ENCODE measurements at regions not wholly inside any gene's neighbourhood (a gene's known extent, or its start where the extent isn't known, plus 50 kb on each side); places are given as distances from the start of the nearest gene placed in this dataset.

DNA sequence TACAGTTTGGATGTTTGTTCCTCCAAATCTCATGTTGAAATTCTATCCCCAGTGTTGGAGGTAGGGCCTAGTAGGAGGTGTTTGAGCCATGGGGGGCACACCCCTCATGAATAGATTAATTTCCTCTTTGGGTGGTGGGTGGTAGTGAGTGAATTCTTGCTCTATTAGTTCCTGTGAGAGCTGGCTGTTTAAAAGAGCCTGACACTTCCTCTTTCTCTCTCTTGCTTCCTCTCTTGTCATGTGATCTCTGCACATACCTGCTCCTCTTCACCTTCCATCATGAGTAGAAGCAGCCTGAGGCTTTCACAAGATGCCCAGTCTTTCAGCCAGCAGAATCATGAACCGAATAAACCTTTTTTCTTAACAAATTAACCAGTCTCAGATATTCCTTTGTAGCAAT is 340.2 kb upstream of the CHD6 start:
- no peak for DNase-seq
- in situ Hi-C loops (cut with HindIII; ENCODE audit: low pct_ligation_motif_present, low pct_unique_long_range_greater_than_20kb, low sequenced_read_pairs): no loop called here

DNA sequence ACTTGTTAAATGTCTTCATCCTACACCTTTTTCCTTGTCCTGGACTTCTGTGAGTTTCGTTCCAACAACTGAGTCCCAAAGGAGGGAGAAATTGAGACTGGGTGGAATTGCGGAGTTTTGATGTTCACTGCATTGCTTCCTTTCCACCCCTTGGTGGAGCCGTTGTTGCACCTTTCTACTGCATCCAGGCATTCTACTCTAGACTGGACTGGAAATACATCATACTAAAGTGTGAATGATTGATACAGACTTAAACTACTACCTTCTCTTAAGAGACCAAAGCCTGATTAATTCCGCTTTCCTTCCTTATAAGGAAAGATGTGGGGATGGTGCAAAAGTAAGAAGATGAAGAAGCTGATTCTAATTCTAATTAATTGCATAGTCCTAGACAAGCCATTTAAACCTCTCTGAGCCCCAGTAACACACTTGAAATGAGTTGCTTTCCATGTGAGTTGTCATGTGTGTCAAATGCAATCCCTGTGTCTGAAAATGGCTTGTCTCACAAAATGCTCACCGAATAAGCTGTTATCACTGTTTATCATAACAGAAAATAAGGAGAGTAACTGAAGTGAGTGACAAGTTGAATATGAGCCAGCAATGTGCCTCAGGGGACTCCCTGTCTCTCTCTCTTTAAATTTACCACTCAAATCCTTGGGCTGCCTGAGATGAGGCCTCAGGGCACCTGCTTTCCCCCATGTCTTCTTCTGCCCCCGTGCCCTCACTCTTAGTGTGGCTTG is 338.3 kb upstream of the CHD6 start:
- in situ Hi-C loops (cut with HindIII; ENCODE audit: low pct_ligation_motif_present, low pct_unique_long_range_greater_than_20kb, low sequenced_read_pairs): no loop called here
- peak; percentile 46 for DNase-seq

DNA sequence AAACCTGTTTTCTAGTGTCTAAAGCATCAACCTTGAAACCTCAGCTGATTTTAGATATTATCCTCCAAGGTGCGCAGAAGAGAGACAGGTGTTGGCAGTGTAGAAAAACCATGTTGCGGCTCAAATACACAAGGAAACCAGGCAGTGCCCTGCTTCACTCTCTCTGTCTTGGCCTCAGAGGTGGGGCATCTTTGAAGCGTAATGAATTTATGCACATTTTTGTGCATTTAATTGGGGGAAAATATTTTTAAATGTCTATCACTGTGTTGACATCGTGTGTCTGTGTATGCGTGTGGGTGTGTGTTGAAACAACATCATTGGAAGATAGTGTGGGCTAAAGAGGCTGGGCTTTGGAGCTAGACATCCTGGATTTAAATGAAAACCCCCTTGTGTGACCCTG is 334.0 kb upstream of the CHD6 start:
- no peak for DNase-seq
- in situ Hi-C loops (cut with HindIII; ENCODE audit: low pct_ligation_motif_present, low pct_unique_long_range_greater_than_20kb, low sequenced_read_pairs): no loop called here

DNA sequence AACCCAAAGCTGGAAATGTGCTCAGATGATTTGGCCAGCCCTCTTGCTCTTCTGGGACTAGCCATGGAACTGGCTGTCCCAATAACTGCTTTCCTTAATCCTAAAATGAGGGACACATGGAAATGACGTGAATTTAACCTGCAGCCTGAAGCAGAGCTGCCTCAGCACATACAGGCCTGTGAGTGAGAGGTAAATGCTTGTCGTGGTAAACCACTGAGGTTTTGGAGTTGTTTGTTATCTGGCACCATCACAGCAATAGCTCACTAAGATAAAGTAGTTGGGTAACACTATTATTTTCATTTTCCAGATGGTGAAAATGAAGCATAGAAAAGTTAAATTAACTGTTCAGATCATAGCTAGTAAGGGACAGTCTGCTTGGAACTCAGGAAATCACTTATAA is 333.4 kb upstream of the CHD6 start:
- in situ Hi-C loops (cut with HindIII; ENCODE audit: low pct_ligation_motif_present, low pct_unique_long_range_greater_than_20kb, low sequenced_read_pairs): no loop called here

DNA sequence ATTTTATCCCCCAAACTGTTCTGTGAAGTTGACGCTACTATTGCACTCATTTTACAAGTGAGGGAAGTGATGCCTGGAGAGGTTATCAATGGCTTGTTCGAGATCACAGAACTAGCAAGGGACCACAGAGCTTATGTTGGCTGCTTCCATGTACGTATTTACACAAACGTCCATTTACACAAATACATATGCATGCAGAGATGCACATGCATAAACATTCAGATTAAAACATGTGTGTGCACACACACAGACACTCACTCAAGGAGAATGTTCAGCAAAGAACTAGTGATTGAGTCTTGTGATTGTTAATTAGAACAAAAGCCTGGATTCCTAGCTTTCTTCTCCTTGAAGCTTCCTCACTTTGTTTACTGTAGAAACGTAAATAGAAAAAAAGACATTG is 321.5 kb upstream of the CHD6 start:
- in situ Hi-C loops (cut with HindIII; ENCODE audit: low pct_ligation_motif_present, low pct_unique_long_range_greater_than_20kb, low sequenced_read_pairs): no loop called here
- no peak for DNase-seq

More for the DNA sequence above, 333.4 kb upstream of the CHD6 start:
- DNase-seq: no peak

DNA sequence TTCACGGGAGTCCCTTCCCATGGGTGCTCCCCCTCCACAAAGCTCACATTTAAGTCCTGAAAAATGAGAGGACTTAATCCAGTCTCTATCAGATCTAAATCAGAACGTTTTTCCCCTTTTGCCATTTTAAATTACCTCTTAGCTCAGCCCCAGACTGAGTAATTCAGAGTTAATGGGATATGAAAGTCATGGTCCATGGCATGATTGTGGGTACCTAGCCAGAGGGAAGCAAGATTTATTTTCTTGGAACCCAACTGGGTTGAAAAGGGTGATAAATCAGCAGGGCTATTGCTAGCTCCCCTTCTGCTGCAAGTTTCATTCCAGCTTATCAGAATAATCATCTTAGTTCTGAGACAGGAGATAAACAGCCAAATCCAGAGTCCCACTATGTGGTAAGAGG is 320.2 kb upstream of the CHD6 start:
- DNase-seq: no peak
- in situ Hi-C loops (cut with HindIII; ENCODE audit: low pct_ligation_motif_present, low pct_unique_long_range_greater_than_20kb, low sequenced_read_pairs): no loop called here

DNA sequence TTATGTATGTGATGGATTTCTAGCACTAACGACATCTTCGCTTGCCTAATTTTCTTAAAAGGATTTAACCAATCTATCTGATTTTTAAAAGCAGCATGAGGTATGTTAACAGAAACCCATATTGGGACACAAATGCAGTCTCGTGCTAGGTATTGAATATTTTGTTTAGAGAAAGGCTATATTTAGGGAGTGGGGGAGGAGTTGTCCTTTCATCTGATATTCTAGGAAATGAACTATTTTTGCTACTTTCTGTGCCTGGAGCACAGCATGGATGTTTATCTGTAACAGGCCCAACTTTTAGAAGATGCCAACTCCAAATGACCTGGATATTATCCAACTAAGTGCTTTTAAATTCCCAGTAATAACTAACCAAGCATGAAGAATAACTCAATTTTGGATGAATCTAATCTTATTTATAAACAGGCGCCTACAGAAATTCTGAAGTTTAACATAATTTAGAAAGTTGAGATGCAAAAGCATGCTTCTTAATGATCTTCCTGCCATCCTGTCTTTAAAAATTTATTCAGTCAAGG is 317.1 kb upstream of the CHD6 start:
- no peak for DNase-seq
- in situ Hi-C loops (cut with HindIII; ENCODE audit: low pct_ligation_motif_present, low pct_unique_long_range_greater_than_20kb, low sequenced_read_pairs): no loop called here

DNA sequence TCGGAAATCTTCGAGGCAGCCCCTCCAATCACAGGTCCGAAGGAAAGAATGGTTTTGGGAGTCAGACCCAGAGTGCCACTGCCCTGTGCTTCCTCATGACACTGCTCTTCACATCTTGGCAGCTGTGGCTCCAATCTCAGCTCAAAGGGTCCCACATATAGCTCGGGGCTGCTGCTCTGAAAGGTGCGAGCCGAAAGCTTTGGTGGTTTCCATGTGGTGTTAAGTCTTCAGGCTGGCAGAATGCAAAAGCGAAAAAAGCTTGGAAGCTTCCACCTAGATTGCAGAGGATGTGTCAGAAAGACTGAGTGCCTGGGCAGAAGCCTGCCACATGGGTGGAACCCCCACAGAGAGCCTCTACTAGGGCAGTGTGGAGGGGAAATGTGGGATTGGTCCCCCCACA is 314.3 kb upstream of the CHD6 start:
- no peak for DNase-seq
- in situ Hi-C loops (cut with HindIII; ENCODE audit: low pct_ligation_motif_present, low pct_unique_long_range_greater_than_20kb, low sequenced_read_pairs): no loop called here

DNA sequence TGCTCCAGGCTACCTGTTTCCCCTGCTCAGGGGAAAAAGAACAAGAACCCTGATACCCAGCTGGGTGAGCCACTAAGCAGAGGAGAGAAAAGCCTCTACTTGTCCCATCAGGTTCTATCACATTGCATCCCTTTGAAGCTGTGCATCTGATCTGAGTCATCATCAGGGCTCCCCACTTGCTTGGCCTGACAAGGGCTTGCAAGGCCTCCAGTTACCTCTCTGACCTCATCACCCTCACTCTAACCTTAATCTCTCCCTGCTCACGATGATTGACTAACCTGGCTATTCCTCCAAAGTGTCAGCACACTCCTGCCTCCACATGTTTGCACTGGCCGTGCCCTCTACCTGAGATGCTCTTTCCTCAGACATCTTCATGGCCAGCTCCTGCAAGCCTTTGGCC is 309.5 kb upstream of the CHD6 start:
- in situ Hi-C loops (cut with HindIII; ENCODE audit: low pct_ligation_motif_present, low pct_unique_long_range_greater_than_20kb, low sequenced_read_pairs): no loop called here
- no peak for DNase-seq

DNA sequence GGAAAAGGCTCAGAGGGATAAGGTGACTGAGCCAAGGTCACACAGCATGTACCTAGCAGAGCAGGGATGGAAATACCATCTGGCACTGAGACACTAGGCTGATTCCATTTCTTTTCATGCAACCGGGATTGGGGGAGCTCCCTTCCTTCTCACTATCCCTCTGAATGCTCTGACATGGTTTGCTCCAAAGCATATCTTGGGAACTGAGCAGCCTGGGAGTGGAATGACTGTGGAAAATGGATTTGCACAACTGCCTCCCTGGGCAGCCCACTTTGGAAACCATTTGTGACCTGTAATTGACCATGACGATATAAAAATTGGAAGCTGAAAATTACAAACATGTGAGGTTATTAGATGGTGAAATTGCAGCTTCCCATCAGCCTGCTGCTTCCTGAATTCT is 309.0 kb upstream of the CHD6 start:
- DNase-seq: no peak
- in situ Hi-C loops (cut with HindIII; ENCODE audit: low pct_ligation_motif_present, low pct_unique_long_range_greater_than_20kb, low sequenced_read_pairs): no loop called here

DNA sequence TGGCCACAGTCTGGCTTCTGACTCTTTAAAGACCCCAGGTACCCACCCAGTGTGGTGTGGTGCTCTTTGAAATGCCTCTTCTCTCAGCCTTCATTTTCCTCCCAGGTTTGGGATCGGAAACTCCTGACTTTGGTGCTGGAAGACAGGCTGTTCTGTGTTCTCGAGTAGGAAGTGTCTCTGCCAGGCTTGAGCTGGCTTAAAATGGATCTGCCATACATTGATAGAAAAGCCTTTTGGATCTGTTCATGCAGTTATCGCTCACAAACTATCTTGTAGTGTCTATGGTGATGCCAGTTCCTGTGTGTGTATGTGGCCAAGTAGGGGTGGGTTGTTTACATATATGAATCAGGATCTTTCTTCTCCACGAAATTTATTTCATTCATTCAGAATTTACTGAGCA is 307.3 kb upstream of the CHD6 start:
- in situ Hi-C loops (cut with HindIII; ENCODE audit: low pct_ligation_motif_present, low pct_unique_long_range_greater_than_20kb, low sequenced_read_pairs): no loop called here
- DNase-seq: no peak

DNA sequence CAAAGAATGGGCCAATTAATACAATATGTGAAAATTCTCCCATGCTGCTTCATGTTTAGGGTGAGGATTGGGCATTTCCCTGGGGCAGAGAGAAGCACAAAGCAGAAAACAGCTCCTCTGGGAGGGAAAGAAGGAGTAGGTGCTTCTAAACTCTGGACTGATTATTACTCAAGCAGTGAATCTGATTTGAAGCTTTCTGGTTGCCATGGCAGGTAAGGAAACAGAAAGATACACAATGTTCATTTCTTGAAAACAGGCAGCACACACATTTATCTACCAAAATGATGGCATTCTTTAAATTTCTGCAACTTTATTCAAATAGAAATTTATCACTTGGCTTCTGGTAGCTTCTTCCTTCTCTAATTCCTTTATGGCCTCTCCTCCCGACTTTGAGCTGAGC is 305.4 kb upstream of the CHD6 start:
- no peak for DNase-seq
- in situ Hi-C loops (cut with HindIII; ENCODE audit: low pct_ligation_motif_present, low pct_unique_long_range_greater_than_20kb, low sequenced_read_pairs): no loop called here

DNA sequence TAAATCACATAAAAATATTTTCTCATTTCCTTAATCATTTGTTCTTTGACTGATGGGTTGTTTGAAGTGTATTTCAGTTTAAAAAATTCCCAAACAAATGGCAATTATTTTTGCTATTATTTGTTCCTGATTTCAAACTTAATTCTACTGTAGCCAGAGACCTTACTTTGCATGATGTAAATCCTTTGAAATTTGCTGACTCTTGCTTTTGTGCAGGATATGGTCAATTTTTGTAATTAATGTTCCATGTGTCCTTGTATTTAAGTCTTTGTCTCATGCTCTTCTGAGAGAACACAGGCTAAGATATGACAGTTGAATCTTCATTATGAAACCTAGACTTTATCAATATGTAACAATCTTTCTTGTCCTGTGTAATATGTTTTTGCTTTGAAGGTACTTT is 295.0 kb upstream of the CHD6 start:
- DNase-seq: no peak
- in situ Hi-C loops (cut with HindIII; ENCODE audit: low pct_ligation_motif_present, low pct_unique_long_range_greater_than_20kb, low sequenced_read_pairs): no loop called here

DNA sequence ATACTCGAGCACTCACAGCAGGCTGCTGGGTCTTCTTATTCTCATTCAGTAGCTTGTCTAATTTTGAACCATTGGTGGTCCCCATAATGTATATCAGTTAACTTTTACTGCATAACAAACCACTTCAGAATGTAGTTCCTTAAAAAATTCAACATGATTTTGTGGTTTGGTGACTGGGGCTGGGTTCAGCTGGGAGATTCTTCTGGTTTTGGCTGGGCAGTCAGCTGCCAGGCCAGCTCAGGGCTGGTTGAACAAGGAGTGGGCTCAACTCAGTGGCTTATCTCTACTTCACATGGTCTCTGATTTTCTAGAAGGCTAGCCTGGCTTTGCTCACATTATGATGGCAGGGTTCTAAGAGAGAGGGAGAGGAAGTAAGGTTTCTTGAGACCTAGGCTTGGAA is 292.4 kb upstream of the CHD6 start:
- in situ Hi-C loops (cut with HindIII; ENCODE audit: low pct_ligation_motif_present, low pct_unique_long_range_greater_than_20kb, low sequenced_read_pairs): no loop called here
- no peak for DNase-seq

DNA sequence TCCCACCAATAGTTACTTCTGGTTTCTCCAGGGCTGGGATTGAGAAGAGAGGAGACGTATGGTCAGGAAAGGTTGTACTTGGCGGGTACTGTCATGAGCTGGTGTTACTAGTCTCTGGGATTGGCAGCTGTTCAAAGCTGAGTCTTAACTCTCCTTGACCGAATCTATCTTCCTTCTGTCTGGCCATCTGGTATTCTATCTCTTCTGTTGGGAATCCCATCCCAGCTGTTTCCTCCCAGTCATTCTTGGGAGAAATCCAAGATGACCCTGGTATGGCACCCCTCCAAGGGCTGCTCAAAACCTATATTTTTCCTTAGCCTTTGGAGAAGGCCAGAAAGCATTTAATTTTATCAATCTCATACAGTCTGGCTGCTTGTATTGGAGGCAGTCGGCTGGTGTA is 287.0 kb upstream of the CHD6 start:
- in situ Hi-C loops (cut with HindIII; ENCODE audit: low pct_ligation_motif_present, low pct_unique_long_range_greater_than_20kb, low sequenced_read_pairs): no loop called here
- DNase-seq: no peak

DNA sequence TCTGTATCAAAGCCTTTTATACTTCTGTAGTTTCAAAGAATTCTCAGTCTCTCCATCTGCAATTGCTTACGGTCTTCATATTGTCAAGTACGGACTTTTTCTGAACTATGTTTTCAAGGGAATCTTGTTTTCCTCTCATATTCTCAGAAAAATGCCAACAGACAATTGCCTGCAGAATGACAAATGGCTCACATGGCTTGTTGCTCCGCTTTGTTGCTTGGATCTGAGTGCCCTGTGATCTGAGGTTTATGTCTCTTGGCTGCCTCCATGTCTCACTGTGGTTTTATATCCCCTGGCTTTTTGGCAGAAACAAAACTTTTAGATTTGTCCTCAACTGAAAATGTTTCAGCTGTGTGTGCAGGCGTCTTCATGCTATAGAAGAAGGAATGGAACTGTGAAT is 285.4 kb upstream of the CHD6 start:
- no peak for DNase-seq

DNA sequence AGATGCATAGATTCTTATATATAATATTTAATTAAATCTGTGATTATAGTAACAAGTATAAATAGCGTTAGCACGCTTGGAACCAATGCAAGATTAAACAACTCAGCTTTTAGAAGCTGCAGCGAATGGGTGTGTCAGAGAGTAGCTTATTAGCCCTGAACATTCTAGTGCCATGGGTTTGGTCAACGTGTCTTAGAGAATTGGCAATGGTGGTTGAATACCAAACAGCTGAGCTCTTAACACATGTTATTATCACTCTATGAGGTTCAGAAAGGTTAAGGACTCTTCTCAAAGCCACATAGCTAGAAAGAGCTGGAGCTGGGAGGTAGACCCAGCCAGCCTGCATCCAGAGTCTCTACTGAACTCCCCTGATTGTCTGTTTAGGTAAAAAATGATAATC is 284.2 kb upstream of the CHD6 start:
- in situ Hi-C loops (cut with HindIII; ENCODE audit: low pct_ligation_motif_present, low pct_unique_long_range_greater_than_20kb, low sequenced_read_pairs): no loop called here

More for the DNA sequence above, 285.4 kb upstream of the CHD6 start:
- in situ Hi-C loops (cut with HindIII; ENCODE audit: low pct_ligation_motif_present, low pct_unique_long_range_greater_than_20kb, low sequenced_read_pairs): no loop called here

DNA sequence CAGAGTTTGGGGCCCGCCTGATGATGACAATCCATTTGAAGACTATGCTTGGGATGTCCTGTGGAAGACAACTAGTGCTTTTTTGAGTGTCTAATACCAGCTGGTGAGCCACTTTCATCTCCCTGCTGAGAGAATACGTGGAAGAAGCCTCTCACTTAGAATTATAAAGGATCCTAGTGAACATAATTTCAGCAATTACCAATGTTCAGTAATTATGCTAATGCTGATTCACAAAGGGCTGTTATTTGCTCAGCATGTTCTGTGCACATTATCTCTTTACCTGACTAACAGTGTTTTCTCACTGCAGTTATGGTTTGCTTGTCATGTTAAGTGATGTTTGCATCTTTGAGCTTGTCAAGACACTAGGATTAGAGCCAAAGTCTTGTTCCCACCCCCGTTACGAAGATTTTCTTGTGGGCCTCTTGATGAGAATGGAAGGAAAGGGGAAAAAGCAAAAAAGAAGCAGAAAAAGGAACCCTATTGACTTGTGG is 282.1 kb upstream of the CHD6 start:
- in situ Hi-C loops (cut with HindIII; ENCODE audit: low pct_ligation_motif_present, low pct_unique_long_range_greater_than_20kb, low sequenced_read_pairs): no loop called here
- DNase-seq: no peak

More for the DNA sequence above, 284.2 kb upstream of the CHD6 start:
- DNase-seq: no peak

DNA sequence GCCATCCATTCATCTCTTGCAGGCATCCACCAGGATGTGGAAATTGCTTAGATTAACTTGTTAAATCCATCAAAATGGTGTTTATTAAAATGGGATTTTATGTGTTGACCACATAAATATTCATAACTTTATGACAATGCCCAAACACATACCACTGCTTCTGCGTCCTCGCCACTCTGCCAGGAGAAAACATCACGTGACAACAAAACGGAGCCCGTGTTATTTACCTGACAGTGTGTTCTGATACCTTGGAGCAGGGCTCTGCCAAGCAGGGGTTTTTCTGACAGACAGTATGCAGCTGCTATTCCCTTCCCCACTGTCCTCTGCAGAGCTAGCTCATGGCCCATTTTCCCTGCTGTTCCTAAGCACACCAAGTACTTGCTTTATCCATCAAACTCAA is 279.5 kb upstream of the CHD6 start:
- in situ Hi-C loops (cut with HindIII; ENCODE audit: low pct_ligation_motif_present, low pct_unique_long_range_greater_than_20kb, low sequenced_read_pairs): no loop called here
- DNase-seq: no peak

DNA sequence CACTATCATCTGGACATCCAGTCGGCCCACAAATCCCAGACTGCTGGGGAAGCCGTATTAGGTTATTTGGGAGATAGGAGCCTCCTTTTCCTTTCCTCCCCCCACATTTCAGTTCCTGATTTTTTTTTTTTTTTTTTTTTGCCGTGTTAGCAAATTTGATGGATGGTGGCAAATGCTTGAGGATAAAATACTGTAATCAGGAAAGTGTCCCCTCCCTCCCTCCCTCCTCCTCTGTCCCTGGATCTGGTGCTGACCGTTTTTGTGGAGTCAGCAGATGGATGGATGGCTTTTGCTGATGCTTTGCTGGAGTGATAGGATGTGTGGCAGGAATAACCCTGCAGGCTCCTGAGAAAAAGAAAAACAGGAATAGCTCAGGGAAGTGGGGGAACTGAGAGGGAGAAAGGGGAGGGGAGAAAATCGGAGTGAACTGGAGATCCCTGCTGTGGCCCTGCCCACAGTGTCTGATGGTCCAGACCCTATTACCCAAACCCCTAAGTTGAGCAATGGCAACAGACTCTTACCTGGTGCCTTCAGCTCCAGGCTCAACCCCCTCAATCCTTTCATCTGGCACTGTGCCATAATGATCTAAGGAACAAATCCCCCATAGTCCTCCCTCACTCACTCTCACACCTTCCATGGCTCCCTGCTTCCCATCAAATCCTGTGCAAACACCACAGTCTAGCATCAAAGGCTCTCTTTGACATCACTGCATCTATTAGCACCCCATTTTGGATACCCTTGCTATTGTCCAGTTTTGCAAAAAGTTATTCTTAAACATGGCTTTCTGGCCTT is 277.3 kb upstream of the CHD6 start:
- DNase-seq: no peak
- in situ Hi-C loops (cut with HindIII; ENCODE audit: low pct_ligation_motif_present, low pct_unique_long_range_greater_than_20kb, low sequenced_read_pairs): no loop called here

Measured in ACHN (cell line).